ENCODE measurements at regions not wholly inside any gene's neighbourhood (a gene's known extent, or its start where the extent isn't known, plus 50 kb on each side); places are given as distances from the start of the nearest gene placed in this dataset.
"Not testable (repeated sequence)": the region's sequence is repeated elsewhere in the genome, so short reads cannot be mapped to it uniquely, and the experiment has no call there.

DNA sequence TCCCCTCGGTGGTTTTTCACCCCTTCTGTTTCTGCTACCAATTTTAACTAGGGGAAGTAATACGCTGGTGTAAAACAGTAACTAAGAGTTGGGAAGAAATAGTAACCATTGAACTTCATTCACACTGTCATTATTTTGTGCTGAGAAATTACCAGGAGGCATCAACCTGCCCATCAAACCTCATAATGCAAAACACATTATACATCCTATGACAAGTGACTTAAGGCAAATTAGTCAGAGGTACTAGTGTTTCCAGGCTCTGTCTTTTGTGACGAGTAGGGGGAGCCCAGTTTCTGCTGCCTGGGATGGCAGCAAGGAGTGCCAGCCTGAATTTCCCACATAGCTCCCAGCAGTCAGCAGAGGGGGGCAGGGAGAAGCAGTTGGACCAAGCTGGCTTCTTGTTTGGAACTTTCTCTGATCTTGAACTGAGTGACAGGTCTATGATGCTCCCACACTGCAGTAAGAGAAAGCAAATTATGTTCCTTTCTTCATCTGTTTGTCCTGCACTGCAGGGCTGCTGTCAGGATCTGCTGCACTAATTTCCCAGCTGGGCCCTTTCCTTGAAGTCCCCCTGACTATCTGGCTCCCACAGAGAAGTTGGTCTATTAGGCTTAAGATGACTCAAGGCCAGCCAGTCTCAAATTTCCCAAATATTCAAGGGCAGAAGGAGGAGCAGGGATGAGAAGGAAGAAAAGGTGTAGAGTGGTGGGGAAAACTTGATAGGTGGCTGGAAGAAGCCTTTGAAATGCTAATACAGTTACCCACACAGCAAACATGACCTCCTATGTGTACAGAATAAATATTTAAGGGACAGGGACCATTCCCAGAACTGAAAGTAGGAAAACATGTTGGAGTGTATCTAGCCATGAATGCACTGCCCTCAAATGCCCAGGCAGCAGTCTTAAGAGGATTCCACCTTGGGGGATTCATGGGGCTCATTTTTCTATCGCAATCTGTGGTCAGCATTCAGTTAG lies 322.8 kb downstream of the SEC16B start:
- no peaks in the 10 kb centered on the region for H3K36me3 ChIP-seq (ENCODE audit: control insufficient read depth, insufficient read depth, low read length)
- H3K4me3 ChIP-seq (ENCODE audit: low read depth, low read length): no peak overlapping the region
- H3K27me3 ChIP-seq (ENCODE audit: control insufficient read depth, insufficient read depth, low read length): no peaks in the 10 kb centered on the region
- TF ChIP-seq, protein P1, sequence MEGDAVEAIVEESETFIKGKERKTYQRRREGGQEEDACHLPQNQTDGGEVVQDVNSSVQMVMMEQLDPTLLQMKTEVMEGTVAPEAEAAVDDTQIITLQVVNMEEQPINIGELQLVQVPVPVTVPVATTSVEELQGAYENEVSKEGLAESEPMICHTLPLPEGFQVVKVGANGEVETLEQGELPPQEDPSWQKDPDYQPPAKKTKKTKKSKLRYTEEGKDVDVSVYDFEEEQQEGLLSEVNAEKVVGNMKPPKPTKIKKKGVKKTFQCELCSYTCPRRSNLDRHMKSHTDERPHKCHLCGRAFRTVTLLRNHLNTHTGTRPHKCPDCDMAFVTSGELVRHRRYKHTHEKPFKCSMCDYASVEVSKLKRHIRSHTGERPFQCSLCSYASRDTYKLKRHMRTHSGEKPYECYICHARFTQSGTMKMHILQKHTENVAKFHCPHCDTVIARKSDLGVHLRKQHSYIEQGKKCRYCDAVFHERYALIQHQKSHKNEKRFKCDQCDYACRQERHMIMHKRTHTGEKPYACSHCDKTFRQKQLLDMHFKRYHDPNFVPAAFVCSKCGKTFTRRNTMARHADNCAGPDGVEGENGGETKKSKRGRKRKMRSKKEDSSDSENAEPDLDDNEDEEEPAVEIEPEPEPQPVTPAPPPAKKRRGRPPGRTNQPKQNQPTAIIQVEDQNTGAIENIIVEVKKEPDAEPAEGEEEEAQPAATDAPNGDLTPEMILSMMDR (IDR thresholded peaks at IDR 0.05; ENCODE audit: insufficient read depth, low read length, poor library complexity, severe bottlenecking): no peak
- no peak for DNase-seq (ENCODE audit: low read depth)

DNA sequence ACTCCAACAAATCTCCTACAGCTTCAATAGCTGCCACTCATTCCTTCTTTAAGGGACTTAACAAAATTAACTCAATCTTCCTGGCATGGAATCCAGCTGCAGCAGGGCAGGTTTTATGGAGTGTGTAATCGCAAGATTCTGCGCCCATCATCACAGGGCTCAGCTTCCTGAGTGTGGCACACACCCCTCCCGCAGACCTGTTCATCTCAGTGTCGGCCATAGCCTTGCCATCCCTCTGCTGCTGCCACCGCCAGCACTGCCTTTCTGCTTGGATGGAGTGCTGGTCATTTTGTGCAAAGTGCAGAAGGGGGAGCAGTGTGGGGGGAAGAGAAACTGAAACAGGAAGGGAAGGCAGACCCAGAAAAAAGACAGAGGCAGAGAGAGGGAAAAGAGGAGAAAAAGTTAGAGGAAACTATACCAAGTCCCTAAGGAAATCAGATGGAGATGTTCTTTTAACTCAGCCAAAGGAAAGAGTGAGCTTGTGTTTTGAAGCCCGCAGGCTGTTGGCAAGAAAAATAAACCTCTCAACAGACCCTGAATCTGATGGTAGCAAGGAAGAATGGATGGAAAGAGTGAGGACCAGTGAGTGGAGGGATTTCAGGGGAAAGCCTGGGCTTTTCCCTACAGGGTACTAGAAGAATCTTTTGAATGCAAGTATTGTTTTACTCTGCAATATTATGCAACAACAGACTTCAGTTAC lies 324.2 kb downstream of the SEC16B start:
- no peak for DNase-seq (ENCODE audit: low read depth)

DNA sequence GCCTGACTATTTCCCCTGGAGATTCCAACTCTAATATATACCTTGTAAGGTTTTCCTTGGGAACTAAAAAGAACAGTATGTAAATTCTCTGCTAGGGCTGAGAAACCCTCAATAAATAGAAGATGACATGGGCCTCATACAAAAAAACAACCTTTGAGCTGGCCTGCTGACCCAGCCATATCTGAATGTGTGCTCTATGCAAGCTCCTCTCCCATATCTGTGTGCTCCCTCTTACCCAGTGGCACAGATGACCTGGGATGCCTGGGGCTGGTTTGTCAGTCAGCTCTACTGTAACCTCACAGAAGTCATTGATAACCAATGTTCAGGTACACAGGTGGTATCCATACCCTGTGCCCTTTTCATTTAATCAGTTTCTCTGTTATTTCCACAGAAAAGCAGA lies 329.2 kb downstream of the SEC16B start:
- no peak for DNase-seq (ENCODE audit: low read depth)
- TF ChIP-seq, protein P1 (IDR thresholded peaks at IDR 0.05; ENCODE audit: insufficient read depth, low read length, poor library complexity, severe bottlenecking): no peak
- Histone ChIP-seq H3K36me3 (ENCODE audit: control insufficient read depth, insufficient read depth, low read length) (no peaks in the 10 kb centered on the region), H3K27me3 (ENCODE audit: control insufficient read depth, insufficient read depth, low read length) (no peaks in the 10 kb centered on the region), H3K4me3 (ENCODE audit: low read depth, low read length) (no peak overlapping the region)

More for the DNA sequence above, 324.2 kb downstream of the SEC16B start:
- H3K36me3 ChIP-seq (ENCODE audit: control insufficient read depth, insufficient read depth, low read length): no peaks in the 10 kb centered on the region
- TF ChIP-seq, protein P1 (IDR thresholded peaks at IDR 0.05; ENCODE audit: insufficient read depth, low read length, poor library complexity, severe bottlenecking): no peak
- no peaks in the 10 kb centered on the region for H3K27me3 ChIP-seq (ENCODE audit: control insufficient read depth, insufficient read depth, low read length)
- no peak overlapping the region for H3K4me3 ChIP-seq (ENCODE audit: low read depth, low read length)

DNA sequence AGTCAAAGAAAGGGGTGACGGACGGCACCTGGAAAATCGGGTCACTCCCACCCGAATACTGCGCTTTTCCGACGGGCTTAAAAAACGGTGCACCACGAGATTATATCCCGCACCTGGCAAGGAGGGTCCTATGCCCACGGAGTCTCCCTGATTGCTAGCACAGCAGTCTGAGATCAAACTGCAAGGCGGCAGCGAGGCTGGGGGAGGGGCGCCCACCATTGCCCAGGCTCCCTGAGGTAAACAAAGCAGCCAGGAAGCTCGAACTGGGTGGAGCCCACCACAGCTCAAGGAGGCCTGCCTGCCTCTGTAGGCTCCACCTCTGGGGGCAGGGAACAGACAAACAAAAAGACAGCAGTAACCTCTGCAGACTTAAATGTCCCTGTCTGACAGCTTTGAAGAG lies 335.7 kb downstream of the SEC16B start:
- not testable (repeated sequence) for H3K27me3 ChIP-seq (ENCODE audit: control insufficient read depth, insufficient read depth, low read length); H3K36me3 ChIP-seq (ENCODE audit: control insufficient read depth, insufficient read depth, low read length); H3K4me3 ChIP-seq (ENCODE audit: low read depth, low read length); DNase-seq (ENCODE audit: low read depth)

DNA sequence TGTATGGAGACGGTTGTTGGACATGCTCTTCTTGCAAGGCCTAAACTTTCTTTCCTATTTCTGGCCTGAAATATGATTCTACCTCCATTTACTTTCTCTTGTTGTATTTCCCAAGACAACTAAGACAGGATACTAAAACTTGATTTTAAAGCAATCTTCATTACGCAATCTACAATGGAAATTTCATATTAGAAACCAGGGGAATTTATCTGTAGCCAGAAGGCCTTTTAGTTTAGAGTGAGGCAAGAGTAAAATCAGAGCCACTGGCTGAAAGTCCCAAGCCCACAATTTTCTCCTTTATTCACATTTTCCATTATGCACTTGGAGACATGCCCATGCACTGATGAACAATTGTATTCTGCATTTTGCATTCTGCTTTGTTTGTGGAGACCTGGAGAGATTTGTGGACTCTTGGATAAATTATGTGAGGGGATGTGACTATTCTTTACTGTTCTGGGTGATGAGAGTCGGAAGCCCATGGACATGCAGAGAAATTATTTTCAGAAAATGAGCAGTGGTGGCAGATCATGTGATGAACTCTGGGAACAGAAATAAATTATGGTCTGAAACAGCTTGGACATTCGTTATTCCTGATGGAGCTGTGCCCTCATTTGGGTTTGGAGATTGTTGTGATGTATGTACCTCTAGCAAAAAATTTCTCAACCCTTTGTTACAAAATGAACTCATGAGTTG lies 336.8 kb downstream of the SEC16B start:
- TF ChIP-seq, protein P1 (IDR thresholded peaks at IDR 0.05; ENCODE audit: insufficient read depth, low read length, poor library complexity, severe bottlenecking): no peak
- no peak for DNase-seq (ENCODE audit: low read depth)
- Histone ChIP-seq H3K27me3 (ENCODE audit: control insufficient read depth, insufficient read depth, low read length) (no peaks in the 10 kb centered on the region), H3K36me3 (ENCODE audit: control insufficient read depth, insufficient read depth, low read length) (no peaks in the 10 kb centered on the region), H3K4me3 (ENCODE audit: low read depth, low read length) (no peak overlapping the region)

DNA sequence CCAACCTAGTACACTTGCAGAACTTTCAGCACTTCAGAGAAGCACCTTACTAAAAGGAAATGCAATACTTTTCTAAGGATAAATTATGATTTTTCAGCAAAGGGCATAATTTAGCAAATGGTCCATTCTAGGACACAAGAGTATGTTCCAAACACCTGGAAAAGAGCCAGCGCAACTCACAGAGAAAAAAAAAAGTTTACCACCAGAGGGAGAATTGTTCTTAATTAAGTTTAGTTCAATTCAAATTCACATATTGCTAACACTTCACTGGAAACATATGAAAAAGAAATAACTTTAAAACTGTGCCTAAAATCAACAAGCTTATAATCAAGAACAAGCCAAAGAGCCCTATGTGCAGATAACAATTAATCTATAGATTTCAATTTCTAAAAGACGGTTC lies 338.1 kb downstream of the SEC16B start:
- TF ChIP-seq, protein P1 (IDR thresholded peaks at IDR 0.05; ENCODE audit: insufficient read depth, low read length, poor library complexity, severe bottlenecking): no peak
- H3K36me3 ChIP-seq (ENCODE audit: control insufficient read depth, insufficient read depth, low read length): no peaks in the 10 kb centered on the region
- no peak overlapping the region for H3K4me3 ChIP-seq (ENCODE audit: low read depth, low read length)
- no peaks in the 10 kb centered on the region for H3K27me3 ChIP-seq (ENCODE audit: control insufficient read depth, insufficient read depth, low read length)
- no peak for DNase-seq (ENCODE audit: low read depth)

All from kidney epithelial cell (primary cell).